ENCODE measurements at regions not wholly inside any gene's neighbourhood (a gene's known extent, or its start where the extent isn't known, plus 50 kb on each side); places are given as distances from the start of the nearest gene placed in this dataset.

DNA sequence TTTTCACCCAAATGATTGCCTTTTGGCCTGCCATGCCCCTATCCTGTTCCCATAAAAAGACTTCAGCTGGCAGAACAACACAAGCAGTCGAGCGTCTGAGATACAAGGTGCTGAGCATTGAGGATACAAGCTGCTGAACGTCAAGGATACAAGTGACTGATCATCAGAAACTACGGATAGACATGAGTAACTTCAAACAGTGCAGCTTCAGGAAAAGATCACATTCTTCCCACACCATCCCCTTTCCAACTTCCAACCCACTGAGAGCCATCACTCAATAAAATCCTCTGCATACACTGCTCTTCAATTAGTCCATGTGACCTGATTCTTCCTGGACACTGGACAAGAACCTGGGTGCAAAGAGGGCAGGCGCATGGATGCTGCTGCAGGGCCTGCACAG lies 1198.9 kb downstream of the ROBO2 start:
- no peak for DNase-seq (ENCODE audit: extremely low read depth, low read depth)
- TF ChIP-seq CTCF (IDR thresholded peaks at IDR 0.05; ENCODE audit: low read depth, low read length, missing control alignments) = no peak
- H3K4me3 ChIP-seq (replicated peaks; ENCODE audit: low read depth, low read length) = no peak overlapping the region

- H3K4me3 ChIP-seq (replicated peaks; ENCODE audit: low read depth, low read length) = no peak overlapping the region
- DNase-seq (ENCODE audit: extremely low read depth, low read depth) = no peak
- TF ChIP-seq CTCF (IDR thresholded peaks at IDR 0.05; ENCODE audit: low read depth, low read length, missing control alignments) = no peak
These were observed 1202.8 kb downstream of the ROBO2 start for GRCh38 chr3:78242724-78243123.

DNA sequence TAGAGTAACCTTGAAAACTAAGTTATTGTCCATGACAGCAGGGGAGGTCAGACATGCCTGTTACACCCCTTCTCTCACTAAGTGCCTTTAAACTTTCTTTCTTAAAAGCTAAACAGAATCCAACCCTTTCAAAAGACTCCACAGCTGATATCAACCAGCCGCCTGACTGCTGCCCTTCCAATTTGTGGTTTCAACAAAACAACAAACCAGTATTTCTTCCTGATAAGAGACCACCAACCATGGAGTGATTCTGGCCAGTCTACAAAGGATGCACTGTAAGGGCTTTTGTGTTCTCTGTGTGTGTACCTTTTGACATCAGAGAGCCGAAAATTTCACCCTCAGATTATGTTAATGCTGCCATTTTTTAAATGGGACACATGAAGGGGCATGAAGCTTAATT lies 1204.2 kb downstream of the ROBO2 start:
- H3K4me3 ChIP-seq (replicated peaks; ENCODE audit: low read depth, low read length) = no peak overlapping the region
- TF ChIP-seq CTCF (IDR thresholded peaks at IDR 0.05; ENCODE audit: low read depth, low read length, missing control alignments) = no peak
- no peak for DNase-seq (ENCODE audit: extremely low read depth, low read depth)

DNA sequence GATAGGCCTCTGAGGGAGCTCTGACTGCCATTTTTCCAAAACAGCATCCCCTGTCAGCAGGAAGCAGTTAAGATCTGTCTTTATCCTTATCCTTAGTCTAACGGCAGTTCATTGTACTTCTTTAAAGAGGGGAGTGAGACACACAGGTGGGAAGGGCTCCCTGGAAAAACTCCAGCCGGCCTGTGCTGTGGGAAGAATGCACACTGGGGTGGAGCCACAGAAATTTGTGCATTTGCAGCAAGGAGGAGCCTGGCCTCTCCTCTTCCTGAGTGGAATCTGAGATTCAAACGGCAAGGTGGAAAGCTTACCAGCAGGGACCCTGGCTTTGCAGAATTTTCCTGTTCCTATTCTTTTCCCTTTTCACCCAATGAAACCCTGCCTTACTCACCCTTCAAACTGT lies 1209.4 kb downstream of the ROBO2 start:
- DNase-seq (ENCODE audit: extremely low read depth, low read depth) = no peak
- TF ChIP-seq CTCF (IDR thresholded peaks at IDR 0.05; ENCODE audit: low read depth, low read length, missing control alignments) = no peak
- H3K4me3 ChIP-seq (replicated peaks; ENCODE audit: low read depth, low read length) = no peak overlapping the region

GRCh38 chr3:78253860-78254259 lies 1214.0 kb downstream of the ROBO2 start:
- H3K4me3 ChIP-seq (replicated peaks; ENCODE audit: low read depth, low read length) = no peak overlapping the region
- no peak for DNase-seq (ENCODE audit: extremely low read depth, low read depth)
- TF ChIP-seq CTCF (IDR thresholded peaks at IDR 0.05; ENCODE audit: low read depth, low read length, missing control alignments) = no peak

GRCh38 chr3:78255403-78255802 lies 1215.5 kb downstream of the ROBO2 start:
- no peak for TF ChIP-seq CTCF (IDR thresholded peaks at IDR 0.05; ENCODE audit: low read depth, low read length, missing control alignments)
- peak; percentile 72 for DNase-seq (ENCODE audit: extremely low read depth, low read depth)
- no peak overlapping the region for H3K4me3 ChIP-seq (replicated peaks; ENCODE audit: low read depth, low read length)

DNA sequence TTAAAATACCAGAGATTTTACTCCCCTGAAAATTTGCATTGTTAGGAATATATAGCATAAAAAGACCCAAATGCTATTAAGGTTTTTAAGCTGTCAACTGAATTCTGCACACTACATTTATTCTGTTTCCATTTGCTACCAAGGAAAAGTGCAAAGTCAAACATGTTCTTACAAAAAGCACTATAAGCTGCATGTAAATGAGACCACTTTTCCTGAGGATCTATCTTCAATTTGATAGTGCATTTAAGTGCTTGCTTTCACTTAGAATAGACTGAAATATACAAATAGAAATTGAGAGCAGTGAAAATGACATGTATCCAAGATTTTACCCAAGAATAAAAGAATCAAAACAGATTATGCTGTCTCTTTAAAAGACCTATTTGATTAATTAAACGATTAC lies 1216.2 kb downstream of the ROBO2 start:
- H3K4me3 ChIP-seq (replicated peaks; ENCODE audit: low read depth, low read length) = no peak overlapping the region
- DNase-seq (ENCODE audit: extremely low read depth, low read depth) = no peak
- TF ChIP-seq CTCF (IDR thresholded peaks at IDR 0.05; ENCODE audit: low read depth, low read length, missing control alignments) = no peak
